HEK293T (cell line): ENCODE measurements at regions not wholly inside any gene's neighbourhood (a gene's known extent, or its start where the extent isn't known, plus 50 kb on each side); places are given as distances from the start of the nearest gene placed in this dataset.

Experiments used
- ARNT ChIP-seq: fragments of 450-650 bp; IDR thresholded peaks from 2 replicates; pipeline ENCODE4 v1.6.1; 2017; ENCODE audit warnings: mild to moderate bottlenecking
- BHLHE40 ChIP-seq: fragments of 450-650 bp; IDR thresholded peaks from 2 replicates; pipeline ENCODE4 v1.6.1; 2016; ENCODE audit warnings: mild to moderate bottlenecking, moderate library complexity, borderline replicate concordance
- CTBP1 ChIP-seq: fragments of 450-650 bp; IDR thresholded peaks from 2 replicates; pipeline ENCODE4 v1.6.1; 2016; ENCODE audit warnings: borderline replicate concordance
- ELF4 ChIP-seq: fragments of 450-650 bp; IDR thresholded peaks from 2 replicates; pipeline ENCODE4 v1.6.1; 2017; ENCODE audit warnings: antibody characterized with exemption
- FOXA1 ChIP-seq: fragments of 450-650 bp; IDR thresholded peaks from 2 replicates; pipeline ENCODE4 v1.6.1; 2016; ENCODE audit warnings: mild to moderate bottlenecking
- FOXM1 ChIP-seq: fragments of 450-650 bp; IDR thresholded peaks from 2 replicates; pipeline ENCODE4 v1.6.1; 2017; ENCODE audit warnings: mild to moderate bottlenecking, borderline replicate concordance
- NFRKB ChIP-seq: fragments of 450-650 bp; IDR thresholded peaks from 2 replicates; pipeline ENCODE4 v1.6.1; 2016; ENCODE audit warnings: mild to moderate bottlenecking, moderate library complexity
- SP1 ChIP-seq: fragments of 450-650 bp; IDR thresholded peaks from 2 replicates; pipeline ENCODE4 v1.6.1; 2017
- SUZ12 ChIP-seq: fragments of 450-650 bp; IDR thresholded peaks from 2 replicates; pipeline ENCODE4 v1.6.1; 2016; ENCODE audit warnings: mild to moderate bottlenecking

GRCh38 chr5:72034770-72035169, 72.5 kb upstream of the MAP1B start:
- TF ChIP-seq FOXM1 (no peak), BHLHE40 (no peak), SP1 (no peak), SUZ12 (no peak), FOXA1 (no peak), CTBP1 (no peak), ARNT (no peak), ELF4 (no peak), NFRKB (no peak)
